Liver (tissue), 3 donors: ENCODE measurements at regions not wholly inside any gene's neighbourhood (a gene's known extent, or its start where the extent isn't known, plus 50 kb on each side); places are given as distances from the start of the nearest gene placed in this dataset.

Experiments used
- CTCF ChIP-seq: fragments of 150-350 bp; IDR thresholded peaks from 2 replicates; pipeline ENCODE4 v1.5.1; 2017; ENCODE audit warnings: improper control_type of control experiment, low read depth, low read length; ENCODE audit not compliant: missing input control
- GABPA ChIP-seq, 2 donors: IDR thresholded peaks in 1 of 2; conservative IDR thresholded peaks in 1 of 2; 2 replicates each; pipeline ENCODE4 v1.6.1; 2016; ENCODE audit warnings: antibody characterized with exemption in 2 of 2, mild to moderate bottlenecking in 1 of 2, moderate library complexity in 1 of 2
- JUND ChIP-seq, 2 donors: IDR thresholded peaks; 2 replicates each; pipeline ENCODE4 v1.6.1; 2016; ENCODE audit warnings: antibody characterized with exemption in 2 of 2
- REST ChIP-seq: IDR thresholded peaks from 2 replicates; pipeline ENCODE4 v1.6.1; 2016; ENCODE audit warnings: antibody characterized with exemption, mild to moderate bottlenecking
- RXRA ChIP-seq, 2 donors: IDR thresholded peaks; 2 replicates each; pipeline ENCODE4 v1.6.1; 2017 to 2018; ENCODE audit warnings: antibody characterized with exemption in 2 of 2, mild to moderate bottlenecking in 1 of 2
- TAF1 ChIP-seq: conservative IDR thresholded peaks from 2 replicates; pipeline ENCODE4 v1.6.1; 2016; ENCODE audit warnings: antibody characterized with exemption, mild to moderate bottlenecking
- TF ChIP-seq, protein P1 (sequence below): IDR thresholded peaks from 2 replicates; pipeline ENCODE4 v1.6.1; 2016; ENCODE audit warnings: antibody characterized with exemption
- donor health status: healthy.
- donor health status: healthy.

DNA sequence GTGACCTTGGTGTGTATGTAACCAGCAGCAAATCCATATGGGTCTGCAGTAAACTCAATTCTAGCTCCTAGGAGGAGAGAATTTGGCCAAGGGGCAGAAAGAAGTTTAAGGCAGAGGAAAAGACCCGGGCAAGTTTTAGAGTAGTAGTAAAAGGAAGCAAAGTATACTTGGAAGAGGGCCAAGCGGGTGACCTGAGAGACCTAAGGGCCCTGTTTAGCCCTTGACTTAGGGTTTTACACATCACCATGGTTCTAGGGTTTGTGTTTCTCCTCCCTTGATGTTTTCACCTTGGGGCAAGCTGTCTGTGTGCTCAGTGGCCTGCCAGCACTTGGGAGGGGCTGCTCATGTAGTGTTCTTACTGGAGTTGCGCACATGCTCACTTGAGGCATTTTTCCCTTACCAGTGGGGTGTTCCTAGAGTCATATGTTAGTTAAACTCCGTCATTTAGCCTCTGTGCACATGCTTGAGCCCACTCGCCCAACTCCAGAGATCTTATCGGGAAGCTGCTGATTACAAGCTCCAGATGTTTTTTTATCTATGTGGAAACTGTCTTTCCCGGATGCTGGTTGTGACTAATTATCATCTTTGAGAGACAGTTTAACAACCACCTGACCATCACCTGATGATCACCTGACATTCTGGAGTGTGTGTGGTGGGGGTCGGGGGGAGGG is 137.6 kb upstream of the PRSS1 start:
- TF ChIP-seq CTCF (no peak), JUND (IDR thresholded peaks at IDR 0.05) (no peak), TAF1 (no peak), REST (no peak), GABPA (IDR thresholded peaks at IDR 0.05 in 1 of 2, conservative IDR thresholded peaks at IDR 0.05 in 1 of 2) (no peak), RXRA (IDR thresholded peaks at IDR 0.05) (no peak)
- TF ChIP-seq, protein P1, sequence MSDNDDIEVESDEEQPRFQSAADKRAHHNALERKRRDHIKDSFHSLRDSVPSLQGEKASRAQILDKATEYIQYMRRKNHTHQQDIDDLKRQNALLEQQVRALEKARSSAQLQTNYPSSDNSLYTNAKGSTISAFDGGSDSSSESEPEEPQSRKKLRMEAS: no peak
